ENCODE measurements at regions not wholly inside any gene's neighbourhood (a gene's known extent, or its start where the extent isn't known, plus 50 kb on each side); places are given as distances from the start of the nearest gene placed in this dataset.

DNA sequence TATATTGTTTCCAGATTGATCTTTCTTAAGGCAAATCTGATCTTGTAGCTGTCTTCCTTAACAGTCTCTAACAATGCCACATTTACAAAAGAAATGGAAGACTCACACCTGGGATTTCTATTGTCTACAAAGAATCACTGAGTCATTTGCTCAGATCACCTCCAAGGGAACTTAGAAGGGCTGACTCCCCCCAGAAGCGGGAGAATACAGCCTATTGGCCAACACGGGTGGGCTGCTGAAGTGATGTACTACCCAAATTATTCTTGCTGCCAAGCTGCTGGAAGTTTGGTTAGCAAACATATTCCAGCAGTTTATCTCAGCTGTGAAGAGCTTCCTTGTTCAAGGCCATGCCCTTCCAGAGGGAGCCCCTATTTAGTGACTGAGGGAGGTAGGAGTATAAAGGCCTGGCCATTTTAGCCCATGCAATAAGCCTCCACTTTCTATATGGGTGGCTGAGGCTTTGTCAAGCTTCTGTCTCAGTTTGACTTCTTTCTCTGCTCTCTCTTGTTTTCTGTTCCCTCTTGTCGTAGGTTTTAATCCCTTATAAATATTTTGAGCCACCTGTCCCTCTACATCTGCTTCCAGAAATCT is 379.4 kb downstream of the PRR16 start:
- TF ChIP-seq POLR2A (IDR thresholded peaks at IDR 0.05; ENCODE audit: low read depth) = no peak
- TF ChIP-seq, protein P1, sequence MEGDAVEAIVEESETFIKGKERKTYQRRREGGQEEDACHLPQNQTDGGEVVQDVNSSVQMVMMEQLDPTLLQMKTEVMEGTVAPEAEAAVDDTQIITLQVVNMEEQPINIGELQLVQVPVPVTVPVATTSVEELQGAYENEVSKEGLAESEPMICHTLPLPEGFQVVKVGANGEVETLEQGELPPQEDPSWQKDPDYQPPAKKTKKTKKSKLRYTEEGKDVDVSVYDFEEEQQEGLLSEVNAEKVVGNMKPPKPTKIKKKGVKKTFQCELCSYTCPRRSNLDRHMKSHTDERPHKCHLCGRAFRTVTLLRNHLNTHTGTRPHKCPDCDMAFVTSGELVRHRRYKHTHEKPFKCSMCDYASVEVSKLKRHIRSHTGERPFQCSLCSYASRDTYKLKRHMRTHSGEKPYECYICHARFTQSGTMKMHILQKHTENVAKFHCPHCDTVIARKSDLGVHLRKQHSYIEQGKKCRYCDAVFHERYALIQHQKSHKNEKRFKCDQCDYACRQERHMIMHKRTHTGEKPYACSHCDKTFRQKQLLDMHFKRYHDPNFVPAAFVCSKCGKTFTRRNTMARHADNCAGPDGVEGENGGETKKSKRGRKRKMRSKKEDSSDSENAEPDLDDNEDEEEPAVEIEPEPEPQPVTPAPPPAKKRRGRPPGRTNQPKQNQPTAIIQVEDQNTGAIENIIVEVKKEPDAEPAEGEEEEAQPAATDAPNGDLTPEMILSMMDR (IDR thresholded peaks at IDR 0.05) = no peak
- TF ChIP-seq POLR2AphosphoS5 (IDR thresholded peaks at IDR 0.05) = no peak
